MM.1S (cell line): ENCODE measurements at regions not wholly inside any gene's neighbourhood (a gene's known extent, or its start where the extent isn't known, plus 50 kb on each side); places are given as distances from the start of the nearest gene placed in this dataset.

Source experiments
- DNase-seq: peaks from one replicate; pipeline ENCODE4 v3.0.0-alpha.2; 2015
- H2AFZ ChIP-seq: fragments of 300-600 bp; sonication (generic); 2 replicates; pipeline ENCODE4 v1.6.0; 2016; ENCODE audit warnings: antibody characterized with exemption, low read length
- H3F3A ChIP-seq: fragments of 300-600 bp; sonication (generic); 2 replicates; pipeline ENCODE4 v1.6.1; 2016; ENCODE audit warnings: mild to moderate bottlenecking, antibody characterized with exemption, low read length, moderate library complexity, mixed read lengths; ENCODE audit not compliant: insufficient read depth
- H3K27ac ChIP-seq: fragments of 300-600 bp; sonication (generic); 2 replicates; pipeline ENCODE4 v1.5.1; 2016; ENCODE audit warnings: mild to moderate bottlenecking, low read length
- H3K27me3 ChIP-seq: fragments of 300-600 bp; sonication (generic); replicated peaks from 2 replicates; pipeline ENCODE4 v1.6.0; 2016; ENCODE audit warnings: low read length; ENCODE audit not compliant: insufficient read depth
- H3K36me3 ChIP-seq: fragments of 300-600 bp; sonication (generic); replicated peaks from 2 replicates; pipeline ENCODE4 v1.6.1; 2016; ENCODE audit warnings: mild to moderate bottlenecking, low read length, mixed read lengths; ENCODE audit not compliant: insufficient read depth
- H3K4me1 ChIP-seq: fragments of 300-600 bp; sonication (generic); 2 replicates; pipeline ENCODE4 v1.6.1; 2016; ENCODE audit warnings: low read length, mixed read lengths
- H3K4me2 ChIP-seq: fragments of 300-600 bp; sonication (generic); 2 replicates; pipeline ENCODE4 v1.6.0; 2016; ENCODE audit warnings: low read depth, low read length
- H3K4me3 ChIP-seq: fragments of 300-600 bp; sonication (generic); 2 replicates; pipeline ENCODE4 v1.5.1; 2016; ENCODE audit warnings: low read length, mixed read lengths
- H3K79me2 ChIP-seq: fragments of 300-600 bp; sonication (generic); 2 replicates; pipeline ENCODE4 v1.6.1; 2016; ENCODE audit warnings: mixed run types, low read length, mixed read lengths
- H3K9ac ChIP-seq: fragments of 300-600 bp; sonication (generic); 2 replicates; pipeline ENCODE4 v1.6.1; 2016; ENCODE audit warnings: low read length, mixed read lengths
- H3K9me2 ChIP-seq: fragments of 300-600 bp; sonication (generic); replicated peaks from 2 replicates; pipeline ENCODE4 v1.6.1; 2016; ENCODE audit warnings: mild to moderate bottlenecking, low read length, mixed read lengths; ENCODE audit not compliant: insufficient read depth
- H3K9me3 ChIP-seq: fragments of 300-600 bp; sonication (generic); replicated peaks from 2 replicates; pipeline ENCODE4 v1.6.1; 2016; ENCODE audit warnings: mild to moderate bottlenecking, low read length, mixed read lengths; ENCODE audit not compliant: insufficient read depth
- H4K20me1 ChIP-seq: fragments of 300-600 bp; sonication (generic); 2 replicates; pipeline ENCODE4 v1.6.1; 2016; ENCODE audit warnings: mild to moderate bottlenecking, low read length, moderate library complexity, mixed read lengths; ENCODE audit not compliant: insufficient read depth
- EZH2 ChIP-seq: fragments of 300-600 bp; sonication (generic); optimal IDR thresholded peaks from 2 replicates; pipeline ENCODE3; 2017; ENCODE audit warnings: low read depth, mild to moderate bottlenecking, antibody characterized with exemption, low read length, mixed read lengths
- EZH2phosphoT487 ChIP-seq: fragments of 300-600 bp; sonication (generic); IDR thresholded peaks from 2 replicates; pipeline ENCODE4 v1.6.1; 2018; ENCODE audit warnings: antibody characterized with exemption, low read length
- TF ChIP-seq, protein P1 (sequence below): fragments of 300-600 bp; sonication (generic); IDR thresholded peaks from 2 replicates; pipeline ENCODE4 v1.5.1; 2016; ENCODE audit warnings: antibody characterized with exemption, low read length, mixed read lengths

DNA sequence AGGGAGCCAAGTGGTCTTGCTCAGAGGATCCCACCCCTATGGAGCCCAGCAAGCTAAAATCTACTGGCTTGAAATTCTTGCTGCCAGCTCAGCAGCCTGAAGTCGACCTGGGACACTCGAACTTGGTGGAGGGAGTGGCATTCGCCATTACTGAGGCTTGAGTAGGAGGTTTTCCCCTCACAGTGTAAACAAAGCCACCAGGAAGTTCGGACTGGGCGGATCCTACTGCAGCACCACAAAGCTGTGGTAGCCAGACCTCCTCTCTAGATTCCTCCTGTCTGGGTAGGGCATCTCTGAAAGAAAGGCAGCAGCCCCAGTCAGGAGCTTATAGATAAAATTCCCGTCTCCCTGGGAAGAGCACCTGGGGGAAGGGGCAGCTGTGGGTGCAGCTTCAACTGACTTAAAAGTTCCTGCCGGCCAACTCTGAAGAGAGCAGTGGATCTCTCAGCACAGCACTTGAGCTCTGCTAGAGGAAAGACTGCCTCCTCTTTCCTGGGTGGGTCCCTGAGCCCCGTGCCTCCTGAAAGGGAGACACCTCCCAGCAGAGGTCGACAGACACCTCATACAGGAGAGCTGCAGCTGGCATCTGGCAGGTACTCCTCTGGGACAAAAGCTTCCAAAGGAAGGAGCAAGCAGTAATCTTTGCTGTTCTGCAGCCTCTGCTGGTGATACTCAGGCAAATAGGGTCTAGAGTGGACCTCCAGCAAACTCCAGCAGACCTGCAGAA lies 576.3 kb upstream of the NECTIN3 start:
- TF ChIP-seq, protein P1, sequence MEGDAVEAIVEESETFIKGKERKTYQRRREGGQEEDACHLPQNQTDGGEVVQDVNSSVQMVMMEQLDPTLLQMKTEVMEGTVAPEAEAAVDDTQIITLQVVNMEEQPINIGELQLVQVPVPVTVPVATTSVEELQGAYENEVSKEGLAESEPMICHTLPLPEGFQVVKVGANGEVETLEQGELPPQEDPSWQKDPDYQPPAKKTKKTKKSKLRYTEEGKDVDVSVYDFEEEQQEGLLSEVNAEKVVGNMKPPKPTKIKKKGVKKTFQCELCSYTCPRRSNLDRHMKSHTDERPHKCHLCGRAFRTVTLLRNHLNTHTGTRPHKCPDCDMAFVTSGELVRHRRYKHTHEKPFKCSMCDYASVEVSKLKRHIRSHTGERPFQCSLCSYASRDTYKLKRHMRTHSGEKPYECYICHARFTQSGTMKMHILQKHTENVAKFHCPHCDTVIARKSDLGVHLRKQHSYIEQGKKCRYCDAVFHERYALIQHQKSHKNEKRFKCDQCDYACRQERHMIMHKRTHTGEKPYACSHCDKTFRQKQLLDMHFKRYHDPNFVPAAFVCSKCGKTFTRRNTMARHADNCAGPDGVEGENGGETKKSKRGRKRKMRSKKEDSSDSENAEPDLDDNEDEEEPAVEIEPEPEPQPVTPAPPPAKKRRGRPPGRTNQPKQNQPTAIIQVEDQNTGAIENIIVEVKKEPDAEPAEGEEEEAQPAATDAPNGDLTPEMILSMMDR: no peak
- no peak for TF ChIP-seq EZH2
- TF ChIP-seq EZH2phosphoT487: no peak
- Histone ChIP-seq H2AFZ (no peak overlapping the region), H3K9me3 (no peaks in the 10 kb centered on the region), H3K4me1 (no peaks in the 10 kb centered on the region), H3K79me2 (no peaks in the 10 kb centered on the region), H3K9me2 (no peaks in the 10 kb centered on the region), H3K4me3 (no peak overlapping the region), H3K36me3 (no peaks in the 10 kb centered on the region), H4K20me1 (no peaks in the 10 kb centered on the region), H3F3A (no peaks in the 10 kb centered on the region), H3K9ac (no peak overlapping the region), H3K4me2 (no peak overlapping the region), H3K27ac (no peak overlapping the region), H3K27me3 (no peaks in the 10 kb centered on the region)
- DNase-seq: no peak

DNA sequence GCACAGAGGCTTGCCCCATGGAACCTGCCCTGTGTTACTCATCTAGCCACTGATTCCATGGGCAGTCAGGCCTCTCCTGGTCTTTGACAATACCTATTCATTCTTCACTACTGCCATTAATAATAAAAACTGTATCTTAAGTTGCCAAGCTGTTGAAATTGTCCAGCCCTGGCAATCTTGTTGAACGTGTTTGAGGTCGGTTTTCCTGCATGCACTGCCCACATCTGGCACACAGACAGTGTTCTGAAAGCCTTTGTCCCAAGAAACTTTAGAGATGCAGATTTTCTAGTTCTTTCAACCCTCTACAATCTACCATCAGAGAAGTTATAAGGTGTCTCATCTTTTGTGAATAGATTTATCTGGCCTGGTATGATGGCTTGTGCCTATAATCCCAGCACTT lies 567.2 kb upstream of the NECTIN3 start:
- no peaks in the 10 kb centered on the region for H3K4me1 ChIP-seq
- no peaks in the 10 kb centered on the region for H3K79me2 ChIP-seq
- H3K27ac ChIP-seq: no peak overlapping the region
- H3F3A ChIP-seq: no peaks in the 10 kb centered on the region
- no peak overlapping the region for H3K9ac ChIP-seq
- no peak overlapping the region for H3K4me3 ChIP-seq
- no peaks in the 10 kb centered on the region for H3K9me3 ChIP-seq
- no peaks in the 10 kb centered on the region for H4K20me1 ChIP-seq
- no peak overlapping the region for H2AFZ ChIP-seq
- TF ChIP-seq EZH2 (no peak), EZH2phosphoT487 (no peak)
- TF ChIP-seq, protein P1: no peak
- no peaks in the 10 kb centered on the region for H3K9me2 ChIP-seq
- H3K4me2 ChIP-seq: no peak overlapping the region
- DNase-seq: no peak
- no peaks in the 10 kb centered on the region for H3K36me3 ChIP-seq
- H3K27me3 ChIP-seq: no peaks in the 10 kb centered on the region

DNA sequence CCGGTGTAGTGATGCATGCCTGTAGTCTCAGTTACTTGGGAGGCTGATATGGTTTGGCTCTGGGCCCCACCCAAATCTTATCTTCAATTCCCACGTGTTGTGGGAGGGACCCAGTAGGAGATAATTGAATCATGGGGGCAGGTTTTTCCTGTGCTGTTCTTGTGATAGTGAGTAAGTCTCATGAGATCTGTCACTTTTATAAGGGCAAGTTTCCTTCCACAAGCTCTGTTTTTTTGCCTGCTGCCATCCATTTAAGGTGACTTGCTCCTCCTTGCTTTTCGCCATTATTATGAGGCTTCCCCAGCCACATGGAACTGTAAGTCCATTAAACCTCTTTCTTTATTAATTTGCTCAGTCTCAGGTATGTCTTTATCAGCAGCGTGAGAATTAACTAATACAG lies 566.7 kb upstream of the NECTIN3 start:
- Histone ChIP-seq H3K4me2 (no peak overlapping the region), H2AFZ (no peak overlapping the region), H4K20me1 (no peaks in the 10 kb centered on the region), H3K4me3 (no peak overlapping the region), H3K4me1 (no peaks in the 10 kb centered on the region), H3K9ac (no peak overlapping the region), H3K27me3 (no peaks in the 10 kb centered on the region), H3K9me3 (no peaks in the 10 kb centered on the region), H3F3A (no peaks in the 10 kb centered on the region), H3K27ac (no peak overlapping the region), H3K36me3 (no peaks in the 10 kb centered on the region), H3K79me2 (no peaks in the 10 kb centered on the region), H3K9me2 (no peaks in the 10 kb centered on the region)
- TF ChIP-seq, protein P1: no peak
- TF ChIP-seq EZH2 (no peak), EZH2phosphoT487 (no peak)
- no peak for DNase-seq
